H1 (cell line): ENCODE measurements at regions not wholly inside any gene's neighbourhood (a gene's known extent, or its start where the extent isn't known, plus 50 kb on each side); places are given as distances from the start of the nearest gene placed in this dataset.
A peak's percentile ranks its signal among the peaks of the same experiment; 100 is the strongest.

Experiments used
- CTCF ChIA-PET: fragments of 300-600 bp; sonication (Branson Sonifier 250); formaldehyde crosslinking; loops from one replicate; lab custom pipeline; 2021; ENCODE audit not compliant: partially characterized antibody; lab: Charles Lee
- POLR2A ChIA-PET: fragments of 300-600 bp; sonication (Branson Sonifier 250); formaldehyde crosslinking; loops from one replicate; lab custom pipeline; 2021; ENCODE audit warnings: inconsistent platforms; ENCODE audit not compliant: partially characterized antibody; lab: Charles Lee
- DNase-seq, 2 experiments: peaks; one replicate each; pipeline versions ENCODE4 v3.0.0 to v3.0.0-alpha.2; 2010 to 2022; ENCODE audit warnings: low spot score in 2 of 2, low read depth in 1 of 2, mixed read lengths in 1 of 2
- FAIRE-seq: peaks from 2 replicates; lab custom pipeline; 2011; peaks lifted over from hg19 to GRCh38; lab: Jason Lieb, UNC
- H2AFZ ChIP-seq: 2 replicates; pipeline ENCODE4 v1.8.1; 2012; ENCODE audit warnings: low read length, inconsistent platforms
- H2AK5ac ChIP-seq: 2 replicates; pipeline ENCODE4 v1.6.1; 2013; ENCODE audit warnings: low read depth, low read length
- H2BK120ac ChIP-seq: replicated peaks from 2 replicates; pipeline ENCODE3; 2013; ENCODE audit warnings: low read depth, low read length, inconsistent platforms
- H2BK12ac ChIP-seq: 2 replicates; pipeline ENCODE4 v1.6.1; 2013; ENCODE audit warnings: low read depth, low read length
- H2BK15ac ChIP-seq: 2 replicates; pipeline ENCODE4 v1.6.1; 2013; ENCODE audit warnings: low read length
- H2BK20ac ChIP-seq: 2 replicates; pipeline ENCODE4 v1.6.1; 2013; ENCODE audit warnings: low read length
- H2BK5ac ChIP-seq: 2 replicates; pipeline ENCODE4 v1.6.1; 2013; ENCODE audit warnings: low read depth, low read length
- H3K14ac ChIP-seq: 2 replicates; pipeline ENCODE4 v1.6.1; 2013; ENCODE audit warnings: inconsistent platforms; ENCODE audit not compliant: insufficient read length
- H3K18ac ChIP-seq: 2 replicates; pipeline ENCODE4 v1.6.1; 2013; ENCODE audit warnings: low read length; ENCODE audit errors: extremely low read depth
- H3K23ac ChIP-seq: 2 replicates; pipeline ENCODE4 v1.6.1; 2013; ENCODE audit warnings: inconsistent platforms; ENCODE audit not compliant: insufficient read length
- H3K23me2 ChIP-seq: 2 replicates; pipeline ENCODE4 v1.6.1; 2013; ENCODE audit warnings: low read depth, low read length
- H3K27ac ChIP-seq: 2 replicates; pipeline ENCODE4 v1.6.1; 2011; ENCODE audit warnings: low read depth, low read length, inconsistent platforms
- H3K27me3 ChIP-seq, 4 experiments: replicated peaks in 1 of 4; 1 replicate in 1 of 4; 2 replicates in 3 of 4; pipeline versions ENCODE4 v1.6.1 to v1.8.1; 2011 to 2013; ENCODE audit warnings: low read length in 3 of 4, mild to moderate bottlenecking in 3 of 4, inconsistent platforms in 2 of 4, mixed read lengths in 2 of 4, moderate library complexity in 1 of 4; ENCODE audit not compliant: control insufficient read depth in 3 of 4, insufficient read depth in 3 of 4; ENCODE audit errors: extremely low read depth in 1 of 4
- H3K36me3 ChIP-seq, 4 experiments: 2 replicates each; pipeline versions ENCODE4 v1.6.1 to v1.8.1; 2011 to 2013; ENCODE audit warnings: mild to moderate bottlenecking in 4 of 4, low read length in 3 of 4, moderate library complexity in 2 of 4, control low read depth in 1 of 4, inconsistent platforms in 1 of 4; ENCODE audit not compliant: insufficient read depth in 4 of 4, control insufficient read depth in 2 of 4
- H3K4ac ChIP-seq: replicated peaks from 2 replicates; pipeline ENCODE3; 2013; ENCODE audit warnings: low read length, low read depth, mixed read lengths, inconsistent platforms; ENCODE audit not compliant: insufficient read length
- H3K4me1 ChIP-seq, 4 experiments: replicated peaks in 1 of 4; 1 replicate in 1 of 4; 2 replicates in 3 of 4; pipeline versions ENCODE4 v1.6.1 to v1.8.1; 2011 to 2013; ENCODE audit warnings: low read length in 3 of 4, inconsistent platforms in 2 of 4, mixed read lengths in 1 of 4; ENCODE audit not compliant: insufficient read depth in 4 of 4, control insufficient read depth in 3 of 4
- H3K4me2 ChIP-seq, 2 experiments: 2 replicates each; pipeline versions ENCODE4 v1.6.1 to v1.8.1; 2011 to 2013; ENCODE audit warnings: low read depth in 2 of 2, low read length in 2 of 2, control low read depth in 1 of 2, inconsistent platforms in 1 of 2, mild to moderate bottlenecking in 1 of 2; ENCODE audit not compliant: insufficient read depth in 1 of 2
- H3K4me3 ChIP-seq, 4 experiments: fragments of 200-600, 300-600 bp in 1 of 4; sonication (generic), shearing (Covaris generic), sonication (Bioruptor Twin) in 1 of 4; 2 replicates each; pipeline versions ENCODE4 v1.5.1 to v1.8.1; 2011 to 2016; ENCODE audit warnings: low read length in 4 of 4, low read depth in 3 of 4, control low read depth in 2 of 4, inconsistent platforms in 2 of 4, mild to moderate bottlenecking in 2 of 4, mixed read lengths in 1 of 4, moderate library complexity in 1 of 4; ENCODE audit not compliant: insufficient read depth in 2 of 4; ENCODE audit errors: extremely low read depth in 1 of 4
- H3K56ac ChIP-seq: replicated peaks from 2 replicates; pipeline ENCODE3; 2013; ENCODE audit warnings: low read depth, mild to moderate bottlenecking, mixed read lengths, low read length, inconsistent platforms; ENCODE audit not compliant: insufficient read length
- H3K79me1 ChIP-seq: 2 replicates; pipeline ENCODE4 v1.6.1; 2013; ENCODE audit warnings: low read depth, low read length, control low read depth
- H3K79me2 ChIP-seq, 2 experiments: 2 replicates each; pipeline versions ENCODE4 v1.6.1 to v1.8.1; 2012 to 2013; ENCODE audit warnings: low read length in 2 of 2, mild to moderate bottlenecking in 2 of 2, inconsistent platforms in 1 of 2; ENCODE audit not compliant: insufficient read depth in 2 of 2, control insufficient read depth in 1 of 2
- H3K9ac ChIP-seq, 4 experiments: replicated peaks in 1 of 4; 1 replicate in 1 of 4; 2 replicates in 3 of 4; pipeline versions ENCODE4 v1.6.1 to v1.8.1; 2011 to 2013; ENCODE audit warnings: low read depth in 3 of 4, low read length in 3 of 4, control low read depth in 2 of 4, mild to moderate bottlenecking in 2 of 4, moderate library complexity in 2 of 4, inconsistent platforms in 1 of 4; ENCODE audit errors: extremely low read depth in 1 of 4
- H3K9me3 ChIP-seq, 2 experiments: 2 replicates each; pipeline versions ENCODE4 v1.6.1 to v1.8.1; 2012 to 2013; ENCODE audit warnings: mild to moderate bottlenecking in 2 of 2, moderate library complexity in 2 of 2, control low read depth in 1 of 2, inconsistent platforms in 1 of 2, low read depth in 1 of 2, low read length in 1 of 2, mixed read lengths in 1 of 2; ENCODE audit not compliant: insufficient read depth in 2 of 2
- H4K20me1 ChIP-seq, 2 experiments: replicated peaks in 1 of 2; 2 replicates each; pipeline versions ENCODE3 to v1.8.1; 2011 to 2013; ENCODE audit warnings: inconsistent platforms in 2 of 2, low read length in 2 of 2, mild to moderate bottlenecking in 1 of 2; ENCODE audit not compliant: insufficient read depth in 2 of 2, control insufficient read depth in 1 of 2
- H4K5ac ChIP-seq: 2 replicates; pipeline ENCODE4 v1.6.1; 2013; ENCODE audit warnings: low read length, low read depth, mixed read lengths, inconsistent platforms; ENCODE audit not compliant: insufficient read length
- H4K8ac ChIP-seq: 2 replicates; pipeline ENCODE4 v1.8.0; 2013; ENCODE audit warnings: mild to moderate bottlenecking, moderate library complexity, low read length, inconsistent platforms; ENCODE audit not compliant: insufficient read depth; ENCODE audit errors: extremely low read depth
- H4K91ac ChIP-seq: replicated peaks from 2 replicates; pipeline ENCODE3; 2013; ENCODE audit warnings: low read length, mixed read lengths, inconsistent platforms; ENCODE audit not compliant: insufficient read length
- CBX5 ChIP-seq: fragments of 300-800, 300-1000 bp; sonication (generic); IDR thresholded peaks from 2 replicates; pipeline ENCODE4 v1.7.1; 2016; ENCODE audit warnings: antibody characterized with exemption, low read length, low read depth
- CHD1 ChIP-seq: IDR thresholded peaks from 2 replicates; pipeline ENCODE4 v1.6.1; 2012; ENCODE audit warnings: low read depth, low read length, improper control_type of control experiment
- KDM5A ChIP-seq: fragments of 200-600 bp; IDR thresholded peaks from 2 replicates; pipeline ENCODE4 v1.7.1; 2012; ENCODE audit warnings: mild to moderate bottlenecking, low read length, inconsistent platforms, mixed read lengths
- SP2 ChIP-seq: IDR thresholded peaks from 2 replicates; pipeline ENCODE4 v1.6.1; 2012; ENCODE audit warnings: mild to moderate bottlenecking, low read length, inconsistent platforms
- TAF7 ChIP-seq: optimal IDR thresholded peaks from 2 replicates; pipeline ENCODE3; 2011; ENCODE audit warnings: low read depth, mild to moderate bottlenecking, inconsistent platforms, low read length, moderate library complexity, borderline replicate concordance
- TEAD4 ChIP-seq: IDR thresholded peaks from 2 replicates; pipeline ENCODE4 v1.6.1; 2012; ENCODE audit warnings: low read depth, low read length, inconsistent platforms, mixed read lengths
- WGBS, 2 experiments: shearing (Covaris generic) in 1 of 2; methylation state at CpG; one replicate each; pipeline versions ENCODE4 v1.1.6 to v1.1.7; 2013 to 2015; ENCODE audit warnings: low lambda C conversion rate in 2 of 2, mixed read lengths in 2 of 2, inconsistent platforms in 1 of 2, low coverage in 1 of 2, missing lambda C conversion rate in 1 of 2; ENCODE audit not compliant: insufficient replicate concordance in 2 of 2, insufficient coverage in 1 of 2, insufficient read length in 1 of 2; ENCODE audit errors: extremely low coverage in 1 of 2, missing lambda C conversion rate in 1 of 2; 5-methylcytosine and 5-hydroxymethylcytosine counted together
- TF ChIP-seq, protein P1 (sequence below), 3 experiments: IDR thresholded peaks; 1 replicate in 2 of 3; 2 replicates in 1 of 3; pipeline versions ENCODE4 v1.5.1 to v1.6.1; 2011; ENCODE audit warnings: low read length in 3 of 3, mild to moderate bottlenecking in 3 of 3, inconsistent platforms in 2 of 3, low read depth in 1 of 3, moderate library complexity in 1 of 3; ENCODE audit not compliant: insufficient read depth in 1 of 3; ENCODE audit errors: control extremely low read depth in 1 of 3
- TF ChIP-seq, protein P2 (sequence below): IDR thresholded peaks from 2 replicates; pipeline ENCODE4 v1.6.1; 2012; ENCODE audit warnings: low read length, inconsistent platforms

DNA sequence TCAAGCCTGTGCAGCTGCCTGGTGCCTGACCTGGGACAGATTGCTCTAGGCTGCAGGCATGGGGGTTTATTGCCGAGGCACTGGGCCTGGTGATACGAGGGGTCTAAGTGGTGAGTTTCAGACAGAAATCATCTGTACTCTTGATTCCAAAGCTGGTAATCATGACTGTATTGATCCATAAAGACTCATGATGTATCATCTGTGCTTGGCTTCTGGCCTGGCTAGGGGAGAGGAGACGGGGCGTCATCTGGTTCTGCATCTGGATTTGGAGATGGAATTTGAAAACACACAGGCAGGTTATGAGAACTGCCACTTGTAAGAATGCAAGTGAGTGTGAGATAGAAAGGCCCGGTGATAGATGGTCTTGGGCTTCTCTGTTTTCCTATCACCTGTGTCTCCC, 337.4 kb upstream of the C2CD4B start:
- no peaks in the 10 kb centered on the region; the same call in 1 of the 2 replicates for H3K79me1 ChIP-seq
- H4K91ac ChIP-seq: no peak overlapping the region
- H2BK12ac ChIP-seq: no peak overlapping the region
- no peak overlapping the region for H3K4ac ChIP-seq
- WGBS, 2 experiments: 91% methylated on average over 5 of the region's 5 CpGs; no CpG with 5 or more reads in 1 of the 2 experiments
- H4K8ac ChIP-seq: no peak overlapping the region; the same call in 1 of the 2 replicates
- H3K27me3 ChIP-seq: no peaks in the 10 kb centered on the region
- H3K27ac ChIP-seq: no peak overlapping the region
- H2AFZ ChIP-seq: no peak overlapping the region
- POLR2A ChIA-PET: no interaction called here
- H3K4me2 ChIP-seq: no peak overlapping the region
- H3K4me3 ChIP-seq: no peak overlapping the region
- H2BK20ac ChIP-seq: no peak overlapping the region
- FAIRE-seq: no peak
- H3K23ac ChIP-seq: no peak overlapping the region
- no peaks in the 10 kb centered on the region for H3K23me2 ChIP-seq
- no peak overlapping the region for H2BK120ac ChIP-seq
- no peak overlapping the region for H2BK15ac ChIP-seq
- H3K9ac ChIP-seq: 0 out of 7 replicates have a peak overlapping the region, but pooled peaks of 1 of the 4 experiments have one; percentile 13
- H3K4me1 ChIP-seq: peaks cover 0 to 6% (median 0%) of the 10 kb centered on the region in 4 experiments; a peak in 4 of 7 replicates
- H3K14ac ChIP-seq: no peak overlapping the region
- H3K9me3 ChIP-seq: no peaks in the 10 kb centered on the region
- H3K18ac ChIP-seq: no peak overlapping the region
- no peak overlapping the region for H4K5ac ChIP-seq
- DNase-seq: no peak
- CTCF ChIA-PET: interaction anchor here (1.3 to 1.8 kb wide), 4 partner anchors 19 to 111 kb away, joined by 3 to 7 read pairs (median 5); no protein-coding TSS in a partner anchor
- no peak overlapping the region for H2AK5ac ChIP-seq
- H3K56ac ChIP-seq: no peak overlapping the region
- H2BK5ac ChIP-seq: no peak overlapping the region
- H3K36me3 ChIP-seq: no peaks in the 10 kb centered on the region
- TF ChIP-seq TAF7 (no peak), CHD1 (no peak), CBX5 (no peak), KDM5A (no peak), TEAD4 (no peak), SP2 (no peak)
- TF ChIP-seq, protein P1, sequence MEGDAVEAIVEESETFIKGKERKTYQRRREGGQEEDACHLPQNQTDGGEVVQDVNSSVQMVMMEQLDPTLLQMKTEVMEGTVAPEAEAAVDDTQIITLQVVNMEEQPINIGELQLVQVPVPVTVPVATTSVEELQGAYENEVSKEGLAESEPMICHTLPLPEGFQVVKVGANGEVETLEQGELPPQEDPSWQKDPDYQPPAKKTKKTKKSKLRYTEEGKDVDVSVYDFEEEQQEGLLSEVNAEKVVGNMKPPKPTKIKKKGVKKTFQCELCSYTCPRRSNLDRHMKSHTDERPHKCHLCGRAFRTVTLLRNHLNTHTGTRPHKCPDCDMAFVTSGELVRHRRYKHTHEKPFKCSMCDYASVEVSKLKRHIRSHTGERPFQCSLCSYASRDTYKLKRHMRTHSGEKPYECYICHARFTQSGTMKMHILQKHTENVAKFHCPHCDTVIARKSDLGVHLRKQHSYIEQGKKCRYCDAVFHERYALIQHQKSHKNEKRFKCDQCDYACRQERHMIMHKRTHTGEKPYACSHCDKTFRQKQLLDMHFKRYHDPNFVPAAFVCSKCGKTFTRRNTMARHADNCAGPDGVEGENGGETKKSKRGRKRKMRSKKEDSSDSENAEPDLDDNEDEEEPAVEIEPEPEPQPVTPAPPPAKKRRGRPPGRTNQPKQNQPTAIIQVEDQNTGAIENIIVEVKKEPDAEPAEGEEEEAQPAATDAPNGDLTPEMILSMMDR (IDR thresholded peaks at IDR 0.05; ENCODE audit: control extremely low read depth in 1 of 3, insufficient read depth in 1 of 3, low read depth in 1 of 3, low read length in 3 of 3): no peak
- TF ChIP-seq, protein P2, sequence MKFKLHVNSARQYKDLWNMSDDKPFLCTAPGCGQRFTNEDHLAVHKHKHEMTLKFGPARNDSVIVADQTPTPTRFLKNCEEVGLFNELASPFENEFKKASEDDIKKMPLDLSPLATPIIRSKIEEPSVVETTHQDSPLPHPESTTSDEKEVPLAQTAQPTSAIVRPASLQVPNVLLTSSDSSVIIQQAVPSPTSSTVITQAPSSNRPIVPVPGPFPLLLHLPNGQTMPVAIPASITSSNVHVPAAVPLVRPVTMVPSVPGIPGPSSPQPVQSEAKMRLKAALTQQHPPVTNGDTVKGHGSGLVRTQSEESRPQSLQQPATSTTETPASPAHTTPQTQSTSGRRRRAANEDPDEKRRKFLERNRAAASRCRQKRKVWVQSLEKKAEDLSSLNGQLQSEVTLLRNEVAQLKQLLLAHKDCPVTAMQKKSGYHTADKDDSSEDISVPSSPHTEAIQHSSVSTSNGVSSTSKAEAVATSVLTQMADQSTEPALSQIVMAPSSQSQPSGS: no peak
- H4K20me1 ChIP-seq: peaks cover 0 to 1% of the 10 kb centered on the region in 2 experiments
- no peaks in the 10 kb centered on the region for H3K79me2 ChIP-seq
